ENCODE measurements at regions not wholly inside any gene's neighbourhood (a gene's known extent, or its start where the extent isn't known, plus 50 kb on each side); places are given as distances from the start of the nearest gene placed in this dataset.

- Histone ChIP-seq H3K27ac (no peak overlapping the region), H3K9me3 (no peaks in the 10 kb centered on the region), H3K36me3 (no peaks in the 10 kb centered on the region), H3K4me3 (no peak overlapping the region), H3K4me1 (ENCODE audit: insufficient read depth) (no peaks in the 10 kb centered on the region), H3K27me3 (no peaks in the 10 kb centered on the region)
- 90 to 94% (median 94%) methylated on average over 15 to 16 of the region's 16 CpGs for WGBS, 3 donors
- no peak for DNase-seq
- TF ChIP-seq CTCF (IDR thresholded peaks at IDR 0.05) (no peak), POLR2A (IDR thresholded peaks at IDR 0.05) (no peak), EP300 (IDR thresholded peaks at IDR 0.05) (no peak)
- intact Hi-C loops (cut with DNase I): no loop called here
Measured at GRCh38 chr22:49643466-49643865, 184.2 kb downstream of the BRD1 start.

GRCh38 chr22:49642741-49643140, 184.9 kb downstream of the BRD1 start:
- WGBS, 3 donors: 63 to 71% (median 68%) methylated on average over 7 to 8 of the region's 8 CpGs
- TF ChIP-seq EP300 (IDR thresholded peaks at IDR 0.05): no peak
- no peak for TF ChIP-seq POLR2A (IDR thresholded peaks at IDR 0.05)
- TF ChIP-seq CTCF (IDR thresholded peaks at IDR 0.05): no peak
- H3K27me3 ChIP-seq: no peaks in the 10 kb centered on the region
- H3K4me3 ChIP-seq: no peak overlapping the region
- H3K9me3 ChIP-seq: no peaks in the 10 kb centered on the region
- H3K27ac ChIP-seq: no peak overlapping the region
- no peak for DNase-seq
- no peaks in the 10 kb centered on the region for H3K36me3 ChIP-seq
- no peaks in the 10 kb centered on the region for H3K4me1 ChIP-seq (ENCODE audit: insufficient read depth)
- intact Hi-C loops (cut with DNase I): no loop called here

- Histone ChIP-seq H3K9me3 (no peaks in the 10 kb centered on the region), H3K36me3 (no peaks in the 10 kb centered on the region), H3K4me3 (no peak overlapping the region), H3K4me1 (ENCODE audit: insufficient read depth) (no peaks in the 10 kb centered on the region), H3K27ac (no peak overlapping the region), H3K27me3 (no peaks in the 10 kb centered on the region)
- intact Hi-C loops (cut with DNase I): no loop called here
- no peak for TF ChIP-seq POLR2A (IDR thresholded peaks at IDR 0.05)
- no peak for TF ChIP-seq CTCF (IDR thresholded peaks at IDR 0.05)
- TF ChIP-seq EP300 (IDR thresholded peaks at IDR 0.05): no peak
- WGBS, 3 donors: 59 to 77% (median 65%) methylated on average over 6 to 7 of the region's 7 CpGs
- DNase-seq: no peak
Measured at GRCh38 chr22:49642331-49642730, 185.3 kb downstream of the BRD1 start.

- Histone ChIP-seq H3K27me3 (no peaks in the 10 kb centered on the region), H3K4me1 (ENCODE audit: insufficient read depth) (no peaks in the 10 kb centered on the region), H3K36me3 (no peaks in the 10 kb centered on the region), H3K27ac (no peak overlapping the region), H3K4me3 (no peak overlapping the region), H3K9me3 (no peaks in the 10 kb centered on the region)
- intact Hi-C loops (cut with DNase I): no loop called here
- TF ChIP-seq CTCF (IDR thresholded peaks at IDR 0.05): no peak
- no peak for TF ChIP-seq POLR2A (IDR thresholded peaks at IDR 0.05)
- TF ChIP-seq EP300 (IDR thresholded peaks at IDR 0.05): no peak
- no peak for DNase-seq
- WGBS, 3 donors: 75 to 86% (median 82%) methylated on average over 12 of the region's 12 CpGs
Measured at GRCh38 chr22:49641770-49642313, 185.8 kb downstream of the BRD1 start.
